Parathyroid adenoma (tissue), 2 donors: ENCODE measurements at regions not wholly inside any gene's neighbourhood (a gene's known extent, or its start where the extent isn't known, plus 50 kb on each side); places are given as distances from the start of the nearest gene placed in this dataset.
"Not testable (repeated sequence)": the region's sequence is repeated elsewhere in the genome, so short reads cannot be mapped to it uniquely, and the experiment has no call there.

Experiments
- H2AFZ ChIP-seq: fragments of 300-600 bp; sonication (generic); one replicate; pipeline ENCODE4 v1.7.0; 2017; ENCODE audit warnings: antibody characterized with exemption, mild to moderate bottlenecking
- H3K27ac ChIP-seq: fragments of 300-600 bp; sonication (generic); one replicate; pipeline ENCODE4 v1.7.0; 2017
- H3K27me3 ChIP-seq: fragments of 300-600 bp; sonication (generic); one replicate; pipeline ENCODE4 v1.7.0; 2017; ENCODE audit warnings: low read length; ENCODE audit not compliant: control insufficient read depth, insufficient read depth
- H3K36me3 ChIP-seq: fragments of 300-600 bp; sonication (generic); one replicate; pipeline ENCODE4 v1.7.0; 2017; ENCODE audit warnings: low read length; ENCODE audit not compliant: control insufficient read depth, insufficient read depth
- H3K4me1 ChIP-seq: fragments of 300-600 bp; sonication (generic); one replicate; pipeline ENCODE4 v1.7.0; 2017; ENCODE audit warnings: control low read depth
- H3K4me2 ChIP-seq: fragments of 300-600 bp; sonication (generic); one replicate; pipeline ENCODE4 v1.7.0; 2017; ENCODE audit warnings: low read length
- H3K4me3 ChIP-seq: fragments of 300-600 bp; sonication (generic); one replicate; pipeline ENCODE4 v1.7.0; 2017; ENCODE audit warnings: low read depth, low read length
- H3K79me2 ChIP-seq: fragments of 300-600 bp; sonication (generic); one replicate; pipeline ENCODE4 v1.7.0; 2017; ENCODE audit warnings: control low read depth
- H3K9ac ChIP-seq: fragments of 300-600 bp; sonication (generic); one replicate; pipeline ENCODE4 v1.7.0; 2017; ENCODE audit warnings: mild to moderate bottlenecking
- H3K9me3 ChIP-seq: fragments of 300-600 bp; sonication (generic); one replicate; pipeline ENCODE4 v1.7.0; 2017; ENCODE audit warnings: low read length; ENCODE audit not compliant: control insufficient read depth
- CTCF ChIP-seq: fragments of 300-600 bp; sonication (generic); IDR thresholded peaks from one replicate; pipeline ENCODE4 v1.7.0; 2017; ENCODE audit warnings: antibody characterized with exemption, mild to moderate bottlenecking
- donor health status: primary hyperparathyroidism.

GRCh38 chr2:154507186-154507585, 191.3 kb upstream of the KCNJ3 start:
- Histone ChIP-seq H3K4me2 (no peak overlapping the region), H3K27ac (no peak overlapping the region), H3K9me3 (no peaks in the 10 kb centered on the region), H3K27me3 (no peaks in the 10 kb centered on the region), H3K4me1 (no peaks in the 10 kb centered on the region), H3K79me2 (no peaks in the 10 kb centered on the region), H3K4me3 (no peak overlapping the region), H2AFZ (no peak overlapping the region), H3K36me3 (no peaks in the 10 kb centered on the region), H3K9ac (no peak overlapping the region)
- no peak for TF ChIP-seq CTCF

- no peak overlapping the region for H2AFZ ChIP-seq
- no peak overlapping the region for H3K27ac ChIP-seq
- no peaks in the 10 kb centered on the region for H3K9me3 ChIP-seq
- no peak for TF ChIP-seq CTCF
- no peaks in the 10 kb centered on the region for H3K4me1 ChIP-seq
- H3K9ac ChIP-seq, result no peak overlapping the region
- H3K36me3 ChIP-seq, result no peaks in the 10 kb centered on the region
- H3K4me3 ChIP-seq, result no peak overlapping the region
- no peak overlapping the region for H3K4me2 ChIP-seq
- no peaks in the 10 kb centered on the region for H3K79me2 ChIP-seq
- H3K27me3 ChIP-seq, result no peaks in the 10 kb centered on the region
These were observed 179.6 kb upstream of the KCNJ3 start for GRCh38 chr2:154518872-154519271.

GRCh38 chr2:154520951-154521350, 177.5 kb upstream of the KCNJ3 start:
- H3K36me3 ChIP-seq, H3K4me2 ChIP-seq, H3K27ac ChIP-seq, H2AFZ ChIP-seq, H3K27me3 ChIP-seq, H3K9ac ChIP-seq, H3K4me3 ChIP-seq, H3K4me1 ChIP-seq, H3K79me2 ChIP-seq, H3K9me3 ChIP-seq: not testable (repeated sequence)

GRCh38 chr2:154526234-154526633, 172.3 kb upstream of the KCNJ3 start:
- H3K27me3 ChIP-seq, result no peaks in the 10 kb centered on the region
- no peak overlapping the region for H3K4me2 ChIP-seq
- no peaks in the 10 kb centered on the region for H3K9me3 ChIP-seq
- H3K4me3 ChIP-seq, result no peak overlapping the region
- no peak overlapping the region for H3K9ac ChIP-seq
- H3K79me2 ChIP-seq, result no peaks in the 10 kb centered on the region
- no peaks in the 10 kb centered on the region for H3K36me3 ChIP-seq
- TF ChIP-seq CTCF, result no peak
- H2AFZ ChIP-seq, result no peak overlapping the region
- no peaks in the 10 kb centered on the region for H3K4me1 ChIP-seq
- H3K27ac ChIP-seq, result no peak overlapping the region

- no peak overlapping the region for H3K9ac ChIP-seq
- no peaks in the 10 kb centered on the region for H3K27me3 ChIP-seq
- H3K4me2 ChIP-seq, result no peak overlapping the region
- H3K9me3 ChIP-seq, result no peaks in the 10 kb centered on the region
- no peak overlapping the region for H2AFZ ChIP-seq
- no peaks in the 10 kb centered on the region for H3K79me2 ChIP-seq
- no peaks in the 10 kb centered on the region for H3K36me3 ChIP-seq
- H3K27ac ChIP-seq, result no peak overlapping the region
- no peak for TF ChIP-seq CTCF
- no peak overlapping the region for H3K4me3 ChIP-seq
- no peaks in the 10 kb centered on the region for H3K4me1 ChIP-seq
These were observed 170.5 kb upstream of the KCNJ3 start for GRCh38 chr2:154527962-154528361.
